ENCODE measurements at regions not wholly inside any gene's neighbourhood (a gene's known extent, or its start where the extent isn't known, plus 50 kb on each side); places are given as distances from the start of the nearest gene placed in this dataset.
"Not testable (repeated sequence)": the region's sequence is repeated elsewhere in the genome, so short reads cannot be mapped to it uniquely, and the experiment has no call there.

- not testable (repeated sequence) for TF ChIP-seq POLR2A, CTCF (IDR thresholded peaks at IDR 0.05)
Observed at GRCh38 chr2:131646220-131646619, 118.5 kb downstream of the CCDC74A start.
